SU-DHL-6 (cell line): ENCODE measurements at regions not wholly inside any gene's neighbourhood (a gene's known extent, or its start where the extent isn't known, plus 50 kb on each side); places are given as distances from the start of the nearest gene placed in this dataset.

Experiments used
- EZH2phosphoT487 ChIP-seq: fragments of 200-600 bp; sonication (generic), shearing (Covaris generic); conservative IDR thresholded peaks from 2 replicates; pipeline ENCODE4 v1.6.1; 2018; ENCODE audit warnings: mild to moderate bottlenecking, antibody characterized with exemption, low read length, moderate library complexity, mixed read lengths
- TF ChIP-seq, protein P1 (sequence below): fragments of 200-600 bp; sonication (generic); IDR thresholded peaks from one replicate; pipeline ENCODE4 v1.5.1; 2017; ENCODE audit warnings: antibody characterized with exemption, mild to moderate bottlenecking, low read length, moderate library complexity; ENCODE audit not compliant: insufficient read depth, poor library complexity, severe bottlenecking

DNA sequence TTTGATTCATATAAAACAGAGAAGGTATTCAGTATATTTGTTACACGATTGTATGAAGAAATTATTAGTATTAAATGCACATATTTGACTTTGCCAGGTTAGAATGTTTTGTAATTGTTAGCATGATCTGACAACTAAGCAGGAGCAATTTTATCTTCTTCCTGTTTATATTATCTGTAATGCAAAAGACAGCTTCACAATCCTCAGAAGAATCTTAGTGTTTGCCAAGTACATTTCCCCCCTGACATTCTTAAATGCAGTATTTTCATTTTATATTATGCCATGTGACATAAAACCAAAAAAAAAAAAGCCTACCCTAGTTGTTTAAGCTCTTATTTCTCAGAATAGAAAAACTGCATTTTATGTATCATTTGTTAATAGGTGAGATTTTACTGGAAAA is 469.4 kb downstream of the FOXG1 start:
- TF ChIP-seq, protein P1, sequence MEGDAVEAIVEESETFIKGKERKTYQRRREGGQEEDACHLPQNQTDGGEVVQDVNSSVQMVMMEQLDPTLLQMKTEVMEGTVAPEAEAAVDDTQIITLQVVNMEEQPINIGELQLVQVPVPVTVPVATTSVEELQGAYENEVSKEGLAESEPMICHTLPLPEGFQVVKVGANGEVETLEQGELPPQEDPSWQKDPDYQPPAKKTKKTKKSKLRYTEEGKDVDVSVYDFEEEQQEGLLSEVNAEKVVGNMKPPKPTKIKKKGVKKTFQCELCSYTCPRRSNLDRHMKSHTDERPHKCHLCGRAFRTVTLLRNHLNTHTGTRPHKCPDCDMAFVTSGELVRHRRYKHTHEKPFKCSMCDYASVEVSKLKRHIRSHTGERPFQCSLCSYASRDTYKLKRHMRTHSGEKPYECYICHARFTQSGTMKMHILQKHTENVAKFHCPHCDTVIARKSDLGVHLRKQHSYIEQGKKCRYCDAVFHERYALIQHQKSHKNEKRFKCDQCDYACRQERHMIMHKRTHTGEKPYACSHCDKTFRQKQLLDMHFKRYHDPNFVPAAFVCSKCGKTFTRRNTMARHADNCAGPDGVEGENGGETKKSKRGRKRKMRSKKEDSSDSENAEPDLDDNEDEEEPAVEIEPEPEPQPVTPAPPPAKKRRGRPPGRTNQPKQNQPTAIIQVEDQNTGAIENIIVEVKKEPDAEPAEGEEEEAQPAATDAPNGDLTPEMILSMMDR: no peak
- TF ChIP-seq EZH2phosphoT487: no peak
